GM10248 (cell line): ENCODE measurements at regions not wholly inside any gene's neighbourhood (a gene's known extent, or its start where the extent isn't known, plus 50 kb on each side); places are given as distances from the start of the nearest gene placed in this dataset.

Experiments
- CTCF ChIA-PET: fragments of 300-600 bp; sonication (Branson Sonifier 250); formaldehyde crosslinking; extraction: SDS; loops from one replicate; lab custom pipeline; 2021; ENCODE audit warnings: antibody characterized with exemption; lab: Yijun Ruan, JAX
- POLR2A ChIA-PET: fragments of 350-650 bp; sonication (Branson Sonifier 250); formaldehyde crosslinking; extraction: SDS; loops from one replicate; lab custom pipeline; 2020; ENCODE audit warnings: antibody characterized with exemption; lab: Yijun Ruan, JAX
- DNase-seq: peaks from one replicate; pipeline ENCODE4 v3.0.0; 2012; ENCODE audit errors: extremely low spot score
- CTCF ChIP-seq: IDR thresholded peaks from 2 replicates; pipeline ENCODE4 v1.5.1; 2012; ENCODE audit warnings: mild to moderate bottlenecking, low read depth; ENCODE audit errors: extremely low read depth, missing control alignments, control extremely low read depth

- POLR2A ChIA-PET = no interaction called here
- DNase-seq = no peak
- no peak for TF ChIP-seq CTCF
- CTCF ChIA-PET = interaction anchor here (1.1 to 1.5 kb wide), 2 partner anchors 10 to 11 kb away, joined by 3 to 5 read pairs; no protein-coding TSS in a partner anchor
Measured at GRCh38 chr7:70942791-70943190, 189.2 kb upstream of the GALNT17 start.

DNA sequence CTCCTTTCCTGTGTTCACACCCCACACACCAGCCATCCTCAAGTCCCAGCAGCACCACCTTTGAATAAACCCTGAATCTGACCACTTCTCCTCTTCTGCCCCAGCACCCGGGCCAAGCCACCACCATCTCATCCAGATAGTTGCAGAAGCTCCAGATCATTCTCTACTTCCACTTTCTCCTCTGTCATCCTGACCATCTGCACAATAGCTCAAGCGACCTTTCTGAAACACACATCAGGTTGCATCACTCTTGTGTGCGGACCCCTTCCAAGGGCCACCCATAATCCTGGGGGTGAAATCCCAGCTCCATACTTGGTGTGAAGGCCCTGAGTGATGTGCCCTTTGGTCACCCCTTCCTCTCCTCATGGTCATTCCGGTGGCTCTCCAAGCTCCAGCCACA, 187.4 kb upstream of the GALNT17 start:
- POLR2A ChIA-PET = no interaction called here
- no peak for TF ChIP-seq CTCF
- CTCF ChIA-PET = no interaction called here
- no peak for DNase-seq

- ChIA-PET POLR2A (no interaction called here), CTCF (no interaction called here)
- no peak for TF ChIP-seq CTCF
- DNase-seq = no peak
Measured at GRCh38 chr7:70947181-70947580, 184.8 kb upstream of the GALNT17 start.

DNA sequence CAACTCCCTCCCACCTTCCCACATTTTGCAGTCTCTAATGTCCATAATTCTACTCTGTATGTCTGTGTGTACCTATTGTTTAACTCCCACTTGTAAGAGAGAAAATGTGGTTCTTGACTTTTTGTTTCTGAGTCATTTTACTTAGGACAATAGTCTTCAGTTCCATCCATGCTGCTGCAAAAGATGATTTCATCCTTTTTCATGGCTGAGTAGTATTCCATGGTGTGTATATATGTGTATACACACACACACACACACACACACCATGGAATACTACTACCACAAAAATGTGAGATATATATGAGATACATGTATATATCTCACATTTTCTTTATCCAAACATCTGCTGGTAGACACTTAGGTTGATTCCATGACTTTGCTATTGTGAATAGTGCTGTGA, 182.1 kb upstream of the GALNT17 start:
- no peak for TF ChIP-seq CTCF
- POLR2A ChIA-PET = no interaction called here
- DNase-seq = no peak
- CTCF ChIA-PET = no interaction called here

DNA sequence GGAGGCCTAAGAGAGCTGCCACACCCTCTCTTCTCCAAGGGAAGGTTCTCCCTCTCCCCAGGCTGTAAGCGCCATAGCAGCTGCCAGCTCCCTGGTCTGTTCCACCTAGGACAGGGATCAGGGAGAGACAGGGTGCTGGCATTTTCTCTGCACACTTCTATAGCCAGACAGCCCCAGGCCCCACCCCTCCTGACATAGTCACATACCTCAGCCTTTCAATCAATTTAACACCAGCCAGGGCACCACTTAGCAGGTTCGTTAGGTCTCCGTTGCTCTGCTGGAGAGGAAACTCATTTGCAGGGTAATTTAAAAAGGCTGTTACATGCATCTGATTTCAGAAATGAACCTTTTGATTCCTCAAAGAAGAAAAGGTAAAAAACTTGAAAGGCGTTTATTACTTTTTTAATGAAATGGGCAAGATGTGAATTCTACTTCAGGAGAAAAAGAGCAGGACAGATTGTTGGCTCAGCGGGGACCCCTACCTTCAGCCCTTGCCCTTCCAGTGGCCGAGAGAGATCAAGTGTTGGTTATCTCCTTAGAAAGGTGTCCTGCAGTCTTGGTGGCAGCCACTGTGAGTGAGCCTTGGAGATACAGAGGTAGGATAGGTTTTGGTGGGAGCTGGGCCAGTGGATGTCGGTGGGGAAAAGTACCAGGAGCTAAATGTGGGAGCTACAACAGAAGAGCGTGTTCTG, 180.5 kb upstream of the GALNT17 start:
- ChIA-PET CTCF (interaction anchor here (0.7 kb wide), 1 partner anchor 17 kb away, joined by 3 read pairs; no protein-coding TSS in a partner anchor), POLR2A (no interaction called here)
- no peak for TF ChIP-seq CTCF
- no peak for DNase-seq

DNA sequence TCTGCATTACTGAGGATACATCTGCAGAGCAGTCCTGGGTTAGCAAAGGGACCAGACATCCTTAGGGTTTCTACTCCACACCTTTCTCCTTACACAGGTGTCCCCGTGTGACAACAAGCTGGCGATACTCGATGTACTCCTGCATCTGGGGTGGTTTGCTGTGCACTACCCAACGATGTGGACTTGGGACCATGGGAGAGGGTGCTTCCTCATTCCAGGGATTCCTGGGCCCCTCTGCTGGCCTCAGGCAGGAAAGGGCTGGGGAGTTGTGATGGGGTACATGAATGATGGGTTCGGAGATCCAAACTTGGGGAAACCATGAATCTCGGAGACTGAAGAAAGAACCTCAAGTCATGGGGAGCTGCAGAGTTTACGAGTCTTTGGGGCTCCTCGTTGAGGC, 179.6 kb upstream of the GALNT17 start:
- no peak for TF ChIP-seq CTCF
- CTCF ChIA-PET = no interaction called here
- POLR2A ChIA-PET = no interaction called here
- DNase-seq = no peak
